GM21423 (cell line): ENCODE measurements at regions not wholly inside any gene's neighbourhood (a gene's known extent, or its start where the extent isn't known, plus 50 kb on each side); places are given as distances from the start of the nearest gene placed in this dataset.
"Not testable (repeated sequence)": the region's sequence is repeated elsewhere in the genome, so short reads cannot be mapped to it uniquely, and the experiment has no call there.

Source experiments
- ATAC-seq: cut with Tn5 transposase; IDR thresholded peaks from one replicate; pipeline ENCODE4 v1.9.1; 2021; ENCODE audit warnings: mild to moderate bottlenecking, moderate library complexity; ENCODE audit not compliant: unreplicated experiment

DNA sequence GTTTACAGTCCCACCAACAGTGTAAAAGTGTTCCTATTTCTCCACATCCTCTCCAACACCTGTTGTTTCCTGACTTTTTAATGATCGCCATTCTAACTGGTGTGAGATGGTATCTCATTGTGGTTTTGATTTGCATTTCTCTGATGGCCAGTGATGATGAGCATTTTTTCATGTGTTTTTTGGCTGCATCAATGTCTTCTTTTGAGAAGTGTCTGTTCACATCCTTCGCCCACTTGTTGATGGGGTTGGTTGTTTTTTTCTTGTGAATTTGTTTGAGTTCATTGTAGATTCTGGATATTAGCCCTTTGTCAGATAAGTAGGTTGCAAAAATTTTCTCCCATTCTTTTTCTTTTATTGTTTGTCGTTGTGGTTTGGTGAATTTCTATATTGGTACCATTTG is 242.5 kb downstream of the LRIG3 start:
- ATAC-seq: not testable (repeated sequence)

DNA sequence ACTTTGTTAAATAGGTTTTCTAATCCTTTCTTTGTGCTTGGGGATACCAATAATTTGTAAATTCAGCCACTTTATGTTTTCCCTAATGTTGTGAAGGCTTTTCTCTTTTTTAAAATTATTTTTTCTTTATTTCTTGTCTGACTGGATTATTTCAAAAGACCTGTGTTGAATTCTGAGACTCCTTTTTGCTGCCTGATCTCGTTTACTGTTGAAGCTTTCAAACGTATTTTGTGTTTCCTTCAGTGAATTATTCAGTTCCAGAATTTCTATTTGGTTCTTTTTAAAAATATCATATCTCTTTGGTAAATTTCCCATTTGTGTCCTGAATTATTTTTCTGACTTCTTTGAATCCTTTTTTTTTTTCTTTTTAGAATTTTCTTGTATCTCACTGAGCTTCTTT is 241.6 kb downstream of the LRIG3 start:
- no peak for ATAC-seq

DNA sequence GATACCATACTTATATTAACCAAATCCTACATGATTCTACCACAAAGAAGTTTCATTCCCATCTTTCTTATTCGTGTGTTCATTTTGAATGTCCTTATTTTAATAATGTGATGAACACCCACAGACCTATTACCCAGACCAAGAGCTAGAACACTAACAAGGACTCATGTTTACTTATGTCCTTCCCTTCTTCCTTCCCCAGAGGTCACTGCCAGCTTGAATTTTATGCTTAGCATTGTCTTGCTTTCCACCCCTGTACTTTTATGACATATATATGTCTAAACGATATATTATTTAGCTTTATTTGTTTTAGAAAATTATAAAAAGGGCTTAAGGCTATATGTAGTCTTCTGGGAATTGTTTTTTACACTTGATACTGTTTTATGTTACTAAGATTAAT is 238.6 kb downstream of the LRIG3 start:
- ATAC-seq: no peak

DNA sequence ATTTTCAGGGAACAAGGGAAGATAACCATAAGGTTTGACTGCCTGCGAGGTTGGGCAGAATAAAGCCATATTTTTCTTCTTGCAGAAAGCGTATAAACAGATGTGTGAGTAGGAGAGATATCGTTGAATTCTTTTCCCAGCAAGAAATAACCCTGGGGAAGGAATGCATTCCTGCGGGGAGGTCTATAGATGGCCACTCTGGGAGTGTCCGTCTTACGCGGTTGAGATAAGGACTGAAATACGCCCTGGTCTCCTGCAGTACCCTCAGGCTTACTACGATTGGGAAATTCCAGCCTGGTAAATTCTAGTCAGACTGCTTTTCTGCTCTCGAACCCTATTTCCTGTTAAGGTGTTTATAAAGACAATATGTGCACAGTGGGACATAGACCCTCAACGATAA is 225.0 kb downstream of the LRIG3 start:
- no peak for ATAC-seq

DNA sequence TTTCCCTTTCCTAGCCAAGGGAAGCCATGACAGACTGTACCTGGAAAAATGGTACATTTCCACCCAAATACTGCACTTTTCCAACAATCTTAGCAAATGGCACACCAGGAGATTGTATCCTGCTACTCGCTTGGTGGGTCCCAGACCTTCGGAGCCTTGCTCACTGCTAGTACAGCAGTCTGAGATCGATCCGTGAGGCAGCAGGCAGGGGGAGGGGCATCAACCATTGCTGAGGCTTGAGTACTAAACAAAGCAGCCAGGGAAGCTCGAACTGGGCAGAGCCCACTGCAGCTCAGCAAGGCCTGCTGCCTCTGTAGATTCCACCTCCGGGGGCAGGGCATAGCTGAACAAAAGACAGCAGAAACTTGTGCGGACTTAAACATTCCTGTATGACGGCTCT is 218.8 kb downstream of the LRIG3 start:
- no peak for ATAC-seq

DNA sequence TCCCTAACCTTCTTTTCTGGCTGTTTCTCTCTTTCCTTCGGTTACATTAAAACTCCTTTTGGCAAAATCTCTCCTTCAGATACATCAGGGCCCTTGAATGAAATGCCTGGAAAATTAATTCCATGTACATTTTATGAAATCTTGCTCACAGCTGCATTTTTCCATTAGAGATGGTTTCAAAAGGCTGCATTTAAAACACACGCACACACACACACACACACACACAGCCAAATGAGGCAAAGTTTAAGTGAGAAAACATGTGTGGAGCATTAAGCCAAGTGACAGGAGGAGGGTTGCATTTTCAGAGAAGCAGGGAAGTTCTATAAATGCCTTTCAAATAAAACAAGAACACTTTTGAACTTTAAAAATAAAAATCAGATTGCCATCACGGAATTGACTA is 216.4 kb downstream of the LRIG3 start:
- ATAC-seq: no peak

DNA sequence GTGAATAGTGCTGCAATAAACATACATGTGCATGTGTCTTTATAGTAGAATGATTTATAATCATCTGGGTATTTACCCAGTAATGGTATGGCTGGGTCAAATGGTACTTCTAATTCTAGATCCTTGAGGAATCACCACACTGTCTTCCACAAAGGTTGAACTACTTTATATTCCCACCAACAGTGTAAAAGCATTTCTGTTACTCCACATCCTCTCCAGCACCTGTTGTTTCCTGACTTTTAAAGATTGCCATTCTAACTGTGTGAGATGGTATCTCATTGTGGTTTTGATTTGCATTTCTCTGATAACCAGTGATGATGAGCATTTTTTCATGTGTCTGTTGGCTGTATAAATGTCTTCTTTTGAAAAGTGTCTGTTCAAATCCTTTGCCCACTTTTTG is 215.5 kb downstream of the LRIG3 start:
- ATAC-seq: not testable (repeated sequence)

DNA sequence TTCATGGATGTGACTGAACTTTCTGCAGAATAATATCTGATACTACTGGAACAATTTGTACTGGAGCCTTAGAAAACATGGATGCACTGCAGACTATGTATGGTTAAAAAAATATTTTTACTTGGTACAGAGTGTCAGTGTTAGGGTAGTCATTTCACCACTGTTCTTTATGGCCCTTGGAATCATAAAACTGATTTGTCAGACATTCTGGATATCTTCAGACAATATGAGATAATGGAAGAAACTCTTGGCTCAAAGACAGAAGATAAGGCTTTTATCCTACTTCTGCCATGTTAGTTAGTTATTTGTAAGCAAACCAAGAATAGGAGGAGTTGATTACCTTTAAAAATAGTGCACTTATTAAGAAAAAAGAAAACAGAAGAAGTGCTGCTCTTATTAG is 209.4 kb downstream of the LRIG3 start:
- no peak for ATAC-seq

DNA sequence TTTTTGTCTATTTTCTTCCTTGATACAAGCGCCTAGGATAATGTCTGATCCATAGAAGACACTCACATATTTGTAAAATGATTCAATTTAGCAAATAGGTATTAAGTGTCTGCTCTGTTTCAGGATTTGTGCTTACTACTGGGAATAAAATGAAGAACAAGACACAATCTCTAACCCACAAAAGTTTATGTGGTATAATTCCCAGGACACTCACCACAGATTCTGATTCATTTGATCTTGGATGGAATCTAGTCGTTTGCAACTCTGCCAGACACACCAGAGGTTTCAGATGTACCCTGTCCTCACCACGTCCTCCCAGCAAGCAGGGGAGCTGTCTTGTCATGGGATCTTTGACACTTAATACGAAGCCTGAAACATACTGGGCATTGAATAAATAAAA is 208.3 kb downstream of the LRIG3 start:
- no peak for ATAC-seq

DNA sequence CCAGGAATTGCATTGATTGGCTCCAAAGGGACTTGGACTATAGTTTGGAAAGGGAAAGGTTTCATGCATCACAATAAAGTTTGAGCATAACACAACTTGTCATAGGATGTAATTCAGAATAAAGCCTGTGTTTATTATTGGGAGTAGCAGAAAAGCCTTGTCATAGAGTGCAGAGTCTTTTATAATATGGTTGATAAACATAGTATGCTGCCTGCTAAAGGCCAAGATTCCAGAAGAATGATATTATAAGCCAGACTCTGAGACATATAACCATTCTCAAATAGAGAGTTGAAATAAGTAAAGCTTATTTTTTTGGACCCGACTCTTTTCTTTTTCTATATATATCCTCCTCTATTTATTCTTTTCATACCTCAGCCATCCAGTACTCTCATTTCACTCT is 207.3 kb downstream of the LRIG3 start:
- no peak for ATAC-seq

DNA sequence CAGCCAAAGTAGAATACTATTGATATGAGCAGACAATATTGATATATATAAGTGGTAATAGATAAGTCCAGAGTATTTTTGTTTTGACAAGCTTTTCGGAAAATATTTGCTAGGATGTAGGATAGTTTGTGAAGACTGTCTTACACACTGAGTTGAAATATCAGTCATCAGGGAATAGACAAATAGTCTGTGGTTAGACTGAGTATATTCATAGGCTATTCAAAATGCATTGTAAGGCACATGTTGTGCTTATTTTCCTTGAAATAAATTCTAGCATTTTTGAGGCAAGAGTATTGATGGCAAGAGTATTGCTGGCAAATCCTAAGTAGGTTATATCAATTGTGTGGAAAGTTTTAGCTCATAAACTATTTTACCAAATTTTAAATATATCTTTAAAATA is 201.1 kb downstream of the LRIG3 start:
- ATAC-seq: no peak

DNA sequence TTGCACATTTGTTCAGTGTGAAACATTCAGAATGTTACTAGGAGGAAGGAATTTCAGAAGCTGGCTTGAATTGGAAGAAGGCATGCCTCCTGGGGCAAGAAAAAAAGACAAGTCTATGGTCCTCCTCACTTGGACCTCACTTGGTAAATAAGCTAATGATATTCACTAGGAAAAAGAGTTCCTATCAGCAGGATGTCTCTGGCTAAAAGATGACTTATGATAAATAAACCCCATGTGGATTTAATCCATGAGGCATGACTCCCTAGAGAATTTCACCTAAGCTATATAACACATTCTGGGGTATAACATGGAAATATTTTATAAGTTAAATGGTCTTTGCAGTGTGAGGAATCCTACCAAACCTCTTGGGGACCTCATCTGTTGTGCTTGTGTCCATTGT is 199.9 kb downstream of the LRIG3 start:
- ATAC-seq: no peak

DNA sequence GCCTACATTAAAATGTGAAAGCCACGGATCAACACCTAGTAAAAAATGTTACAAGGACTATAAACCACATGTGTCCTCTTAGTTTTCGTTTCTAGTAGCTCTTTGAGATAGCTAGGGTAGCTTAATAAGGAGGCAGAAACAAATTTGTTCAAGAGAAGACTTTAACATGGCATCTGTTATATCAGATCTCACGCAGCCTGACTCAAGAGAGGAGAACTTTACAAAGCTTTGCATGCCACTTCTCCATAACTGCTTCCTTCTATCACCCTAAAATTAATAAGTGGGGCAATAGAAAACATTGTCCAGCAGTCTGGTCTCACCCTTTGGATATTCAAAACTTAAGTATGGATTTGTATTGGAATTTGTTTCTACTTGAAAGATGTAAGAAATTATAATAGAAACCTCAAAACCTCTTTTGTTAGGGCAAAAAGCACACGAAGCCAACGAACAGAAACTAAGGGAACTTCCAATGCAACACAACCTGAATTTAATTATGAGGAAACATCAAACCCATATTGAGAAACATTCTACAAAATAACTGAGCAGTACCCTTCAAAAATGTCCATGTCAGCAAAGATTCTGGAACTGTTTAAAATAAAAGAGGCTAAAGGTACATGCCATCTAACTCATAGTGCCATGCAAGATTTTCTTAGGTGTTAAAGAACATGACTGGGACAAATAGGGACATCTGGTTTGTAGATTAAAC is 194.8 kb downstream of the LRIG3 start:
- ATAC-seq: no peak

DNA sequence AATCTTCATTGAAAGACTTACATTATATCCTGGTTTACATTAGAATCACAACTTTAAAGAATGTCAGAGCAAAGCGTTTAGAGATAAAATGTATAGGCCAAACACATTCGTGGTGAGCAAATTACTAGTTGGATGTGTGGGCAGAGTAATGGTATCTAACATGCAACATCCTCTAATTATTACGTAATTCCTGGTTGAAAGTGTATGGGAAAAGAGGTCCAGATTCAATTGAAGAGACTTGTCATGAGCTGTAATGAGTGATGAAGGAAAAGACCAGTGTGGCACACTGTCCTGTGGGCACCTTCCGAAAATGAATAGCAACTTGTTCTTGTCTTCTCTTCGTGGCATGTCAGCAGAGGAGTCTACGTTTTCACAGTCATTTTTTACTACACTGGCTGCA is 192.8 kb downstream of the LRIG3 start:
- ATAC-seq: no peak

DNA sequence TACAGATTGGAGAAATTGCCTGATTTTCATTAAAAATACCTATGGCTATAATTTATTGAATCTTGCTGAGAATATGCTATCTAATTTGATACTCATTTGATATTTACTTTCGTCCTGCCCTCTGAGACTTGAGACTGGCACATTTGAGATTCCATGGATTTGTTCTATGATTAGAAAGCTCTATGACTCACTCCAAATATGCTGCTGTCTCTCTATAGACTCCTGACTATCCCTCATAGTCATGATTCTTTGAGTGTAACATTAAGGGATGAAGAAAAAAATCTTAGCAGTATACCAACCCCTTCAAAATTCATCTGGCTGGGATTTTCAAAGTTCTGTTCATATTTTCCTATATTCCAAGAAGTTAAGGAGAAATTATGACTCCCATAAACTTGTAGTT is 191.9 kb downstream of the LRIG3 start:
- ATAC-seq: no peak

DNA sequence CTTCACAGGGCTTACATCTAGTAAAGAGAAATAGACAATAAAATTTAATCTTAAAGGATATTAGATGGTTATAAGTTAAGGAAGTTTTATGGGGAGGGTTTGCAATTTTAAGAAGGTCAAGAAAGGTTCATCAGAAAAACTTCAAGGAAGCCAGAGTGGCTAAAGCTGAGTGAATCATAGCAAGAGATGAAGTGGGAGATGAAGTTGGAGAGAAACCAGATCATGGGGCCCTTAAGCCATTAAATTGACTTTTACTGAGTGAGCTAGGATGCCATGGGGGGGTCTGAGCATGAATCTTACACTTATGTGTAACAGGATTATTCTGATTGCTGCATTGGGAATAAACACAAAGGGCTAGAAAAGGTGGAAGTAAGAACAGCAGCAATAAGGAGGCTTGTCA is 189.2 kb downstream of the LRIG3 start:
- ATAC-seq: no peak

DNA sequence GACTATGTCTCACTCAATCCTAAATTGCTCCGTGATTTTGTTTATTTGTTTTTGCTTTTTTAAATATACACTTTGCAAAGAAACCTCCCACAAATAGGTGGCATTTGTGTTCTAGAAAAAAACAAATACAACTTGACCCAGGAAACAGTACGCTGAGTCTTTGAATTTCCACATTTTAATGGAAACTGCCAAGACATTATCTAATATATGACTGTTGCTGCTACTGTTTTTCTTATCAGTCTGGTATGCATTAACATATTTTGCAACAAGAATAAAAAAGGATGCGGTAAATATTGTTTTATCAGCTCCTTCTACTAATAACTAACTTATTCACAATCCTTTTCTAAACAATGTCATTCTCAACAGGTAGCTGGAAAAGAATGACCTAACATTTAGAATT is 187.4 kb downstream of the LRIG3 start:
- ATAC-seq: no peak

DNA sequence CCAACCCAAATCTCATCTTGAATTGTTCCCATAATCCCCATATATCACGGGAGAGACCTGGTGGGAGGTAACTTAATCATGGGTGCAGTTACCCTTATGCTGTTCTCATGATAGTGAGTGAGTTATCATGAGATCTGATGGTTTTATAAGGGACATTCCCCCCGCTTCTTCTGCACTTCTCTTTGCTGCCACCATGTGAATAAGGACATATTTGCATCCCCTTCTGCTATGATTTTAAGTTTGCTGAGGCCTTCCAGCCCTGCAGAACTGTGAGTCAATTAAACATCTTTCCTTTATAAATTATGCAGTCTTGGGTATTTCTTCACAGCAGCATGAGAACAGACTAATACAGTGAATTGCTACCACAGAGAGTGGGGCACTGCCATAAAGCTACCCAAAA is 179.1 kb downstream of the LRIG3 start:
- no peak for ATAC-seq

DNA sequence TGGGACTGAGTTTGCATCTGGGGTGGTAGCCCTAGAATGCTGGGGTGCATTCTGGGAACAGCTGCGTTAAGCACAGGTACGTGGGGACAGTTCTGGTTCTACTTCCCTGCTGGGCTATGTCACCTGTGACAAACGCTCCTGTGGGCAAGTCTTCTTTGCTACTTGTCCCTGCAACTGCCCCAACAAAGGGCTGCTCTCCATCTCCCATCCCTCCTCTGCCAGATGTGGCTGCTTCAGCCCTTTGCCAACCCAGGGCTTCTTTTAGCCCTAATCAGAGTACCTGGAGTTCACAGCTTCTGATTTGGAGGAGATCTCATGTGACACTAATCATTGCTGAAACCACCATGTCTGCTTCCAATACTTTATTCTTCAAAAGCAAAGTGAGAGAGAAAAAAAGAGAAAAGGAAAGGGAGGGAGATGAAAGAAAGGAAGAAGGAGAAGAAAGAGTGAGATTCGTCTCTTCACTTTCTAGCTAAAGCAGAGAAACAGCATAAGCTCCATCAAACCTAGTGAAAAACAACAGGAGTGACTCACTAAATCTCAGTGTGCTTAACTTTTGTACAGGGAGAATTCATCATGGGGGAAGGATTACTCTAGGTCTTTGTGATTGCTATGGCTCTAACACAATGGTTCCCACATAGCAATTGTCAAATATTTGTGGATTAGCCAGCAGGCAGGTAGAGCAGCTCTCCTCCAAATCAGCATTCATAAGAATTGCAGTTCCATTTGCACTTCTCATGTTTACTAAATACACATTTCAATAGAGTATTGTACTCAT is 174.8 kb downstream of the LRIG3 start:
- ATAC-seq: no peak

DNA sequence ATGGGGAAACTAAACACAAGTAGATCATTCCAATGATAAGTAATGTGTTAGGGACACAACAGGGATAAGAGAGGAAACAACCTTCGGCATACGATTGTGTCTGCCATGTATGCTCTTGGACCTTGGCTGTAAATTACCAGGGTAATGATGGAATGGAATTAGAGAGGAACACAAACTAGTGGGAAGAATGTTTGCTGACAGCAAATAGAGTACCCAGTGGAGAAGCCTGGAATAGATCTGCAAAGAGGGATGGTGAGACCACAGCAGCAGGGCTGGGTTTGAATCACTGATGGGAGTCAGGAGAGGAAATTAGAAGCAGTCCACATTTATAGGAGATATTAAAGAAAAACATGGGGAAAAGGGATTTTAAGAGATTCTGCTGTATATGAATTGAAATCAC is 172.8 kb downstream of the LRIG3 start:
- ATAC-seq: no peak

DNA sequence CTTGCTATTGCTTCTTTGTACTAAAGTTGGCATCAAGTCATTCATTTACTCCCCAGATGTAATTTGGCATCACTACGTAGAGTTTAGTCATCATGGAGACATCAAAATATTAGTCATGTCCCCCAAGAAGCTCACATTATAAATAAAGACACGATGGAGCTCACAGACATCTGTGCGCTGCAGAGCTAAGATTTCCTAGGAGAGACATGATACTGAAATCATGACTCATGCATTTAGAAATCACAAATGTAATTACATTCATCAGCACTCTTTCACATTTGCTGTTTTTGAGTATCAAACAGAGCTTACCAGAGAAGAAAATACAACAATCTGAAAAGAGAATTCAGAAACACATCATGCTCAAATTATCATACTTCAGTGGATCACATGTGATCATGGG is 169.8 kb downstream of the LRIG3 start:
- ATAC-seq: no peak

DNA sequence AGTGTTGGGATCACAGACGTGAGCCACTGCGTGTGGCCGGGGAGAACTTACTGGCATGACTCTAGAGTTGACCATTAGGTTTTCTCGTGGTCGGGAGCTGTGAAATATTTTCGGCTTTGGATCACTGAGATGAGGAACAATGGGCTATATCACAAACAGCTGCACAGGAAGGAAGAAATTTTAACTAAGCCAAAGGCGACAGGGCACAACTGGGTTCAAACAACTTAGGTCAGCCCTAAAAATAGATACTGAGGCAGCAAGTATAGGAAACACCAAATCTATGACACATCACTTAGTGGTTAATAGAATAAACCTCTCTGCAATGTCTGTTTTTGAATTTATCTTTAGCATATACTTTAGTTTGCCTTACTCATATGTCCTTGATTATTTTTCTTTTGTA is 162.9 kb downstream of the LRIG3 start:
- no peak for ATAC-seq

DNA sequence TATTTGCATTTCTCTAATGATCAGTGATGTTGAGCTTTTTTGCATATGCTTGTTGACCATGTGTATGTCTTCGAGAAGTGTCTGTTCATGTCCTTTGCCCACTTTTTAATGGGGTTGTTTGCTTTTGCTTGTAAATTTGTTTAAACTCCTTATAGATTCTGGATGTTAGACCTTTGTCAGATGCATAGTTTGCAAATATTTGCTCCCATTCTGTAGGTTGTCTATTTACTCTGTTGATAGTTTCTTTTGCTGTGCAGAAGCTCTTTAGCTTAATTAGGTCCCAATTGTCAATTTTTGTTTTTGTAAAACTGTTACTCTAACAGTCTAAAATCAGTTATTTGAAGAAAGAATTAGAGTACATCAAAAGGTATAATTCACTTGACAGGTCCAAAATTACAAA is 160.6 kb downstream of the LRIG3 start:
- ATAC-seq: not testable (repeated sequence)
